ENCODE measurements at regions not wholly inside any gene's neighbourhood (a gene's known extent, or its start where the extent isn't known, plus 50 kb on each side); places are given as distances from the start of the nearest gene placed in this dataset.

- H3K4me1 Mint-ChIP-seq: no peaks in the 10 kb centered on the region
- H3K9me3 ChIP-seq (replicated peaks in 1 of 2; ENCODE audit: control insufficient read depth in 1 of 2, insufficient read depth in 1 of 2, low read length in 2 of 2): no peaks in the 10 kb centered on the region
- H3K27ac Mint-ChIP-seq: no peak overlapping the region
- H4K20me1 ChIP-seq (ENCODE audit: insufficient read depth, low read length): no peaks in the 10 kb centered on the region
- DNase-seq: no peak
- H3K4me1 ChIP-seq (ENCODE audit: control insufficient read depth in 1 of 2, insufficient read depth in 2 of 2, low read length in 2 of 2): no peaks in the 10 kb centered on the region
- no peak for TF ChIP-seq CTCF (IDR thresholded peaks at IDR 0.05)
- no CpG with 5 or more reads among the region's 2 CpGs for WGBS (ENCODE audit: insufficient coverage)
- no peak overlapping the region for H3K4me3 ChIP-seq (replicated peaks in 1 of 3; ENCODE audit: low read depth in 2 of 3, low read length in 3 of 3)
- no peak overlapping the region for H2AFZ ChIP-seq (ENCODE audit: insufficient read depth, low read depth, low read length, poor library complexity, severe bottlenecking)
- H3K27me3 ChIP-seq (ENCODE audit: control insufficient read depth in 2 of 2, insufficient read depth in 2 of 2, low read length in 2 of 2): no peaks in the 10 kb centered on the region
- H3K36me3 Mint-ChIP-seq: no peaks in the 10 kb centered on the region
- H3K27ac ChIP-seq (ENCODE audit: low read depth in 1 of 2, low read length in 2 of 2): no peak overlapping the region
- no peaks in the 10 kb centered on the region for H3K36me3 ChIP-seq (replicated peaks in 1 of 2; ENCODE audit: control insufficient read depth in 1 of 2, insufficient read depth in 2 of 2, low read length in 2 of 2)
- H3K9me3 Mint-ChIP-seq: no peaks in the 10 kb centered on the region
- no peaks in the 10 kb centered on the region for H3K27me3 Mint-ChIP-seq (ENCODE audit: low read depth in 3 of 3)
- no peak overlapping the region for H3K4me2 ChIP-seq (replicated peaks; ENCODE audit: extremely low read depth, low read length, poor library complexity, severe bottlenecking)
- intact Hi-C loops (cut with micrococcal nuclease): no loop called here
- no peak overlapping the region for H3K9ac ChIP-seq (ENCODE audit: insufficient read depth, low read length, poor library complexity, severe bottlenecking)
- no peak overlapping the region for H3K4me3 Mint-ChIP-seq
- H3K79me2 ChIP-seq (ENCODE audit: insufficient read depth, low read length): no peaks in the 10 kb centered on the region
Observed at GRCh38 chr4:180148737-180149136, 2094.5 kb upstream of the TENM3 start.

GRCh38 chr4:180150818-180151217 lies 2092.4 kb upstream of the TENM3 start:
- Histone ChIP-seq H3K27me3 (ENCODE audit: control insufficient read depth in 2 of 2, insufficient read depth in 2 of 2, low read length in 2 of 2) (no peaks in the 10 kb centered on the region), H3K4me2 (replicated peaks; ENCODE audit: extremely low read depth, low read length, poor library complexity, severe bottlenecking) (no peak overlapping the region), H3K4me3 (replicated peaks in 1 of 3; ENCODE audit: low read depth in 2 of 3, low read length in 3 of 3) (no peak overlapping the region), H3K9ac (ENCODE audit: insufficient read depth, low read length, poor library complexity, severe bottlenecking) (no peak overlapping the region), H2AFZ (ENCODE audit: insufficient read depth, low read depth, low read length, poor library complexity, severe bottlenecking) (no peak overlapping the region), H3K27ac (ENCODE audit: low read depth in 1 of 2, low read length in 2 of 2) (no peak overlapping the region), H3K36me3 (replicated peaks in 1 of 2; ENCODE audit: control insufficient read depth in 1 of 2, insufficient read depth in 2 of 2, low read length in 2 of 2) (no peaks in the 10 kb centered on the region), H3K9me3 (replicated peaks in 1 of 2; ENCODE audit: control insufficient read depth in 1 of 2, insufficient read depth in 1 of 2, low read length in 2 of 2) (no peaks in the 10 kb centered on the region), H3K4me1 (ENCODE audit: control insufficient read depth in 1 of 2, insufficient read depth in 2 of 2, low read length in 2 of 2) (no peaks in the 10 kb centered on the region), H4K20me1 (ENCODE audit: insufficient read depth, low read length) (no peaks in the 10 kb centered on the region), H3K79me2 (ENCODE audit: insufficient read depth, low read length) (no peaks in the 10 kb centered on the region)
- no peak for TF ChIP-seq CTCF (IDR thresholded peaks at IDR 0.05)
- Mint-ChIP-seq H3K27ac (no peak overlapping the region), H3K4me3 (no peak overlapping the region), H3K4me1 (no peaks in the 10 kb centered on the region), H3K36me3 (no peaks in the 10 kb centered on the region), H3K9me3 (no peaks in the 10 kb centered on the region), H3K27me3 (ENCODE audit: low read depth in 3 of 3) (no peaks in the 10 kb centered on the region)
- intact Hi-C loops (cut with micrococcal nuclease): no loop called here
- no CpG with 5 or more reads among the region's 3 CpGs for WGBS (ENCODE audit: insufficient coverage)
- no peak for DNase-seq

Data from CD14-positive monocyte (primary cell).